OCI-LY3 (cell line): ENCODE measurements at regions not wholly inside any gene's neighbourhood (a gene's known extent, or its start where the extent isn't known, plus 50 kb on each side); places are given as distances from the start of the nearest gene placed in this dataset.

Experiments used
- EZH2phosphoT487 ChIP-seq: fragments of 200-600 bp; shearing (Covaris generic); IDR thresholded peaks from 2 replicates; pipeline ENCODE4 v1.6.1; 2018; ENCODE audit warnings: antibody characterized with exemption, mixed run types, low read depth
- TF ChIP-seq, protein P1 (sequence below): fragments of 200-600, 300-600 bp; sonication (generic); IDR thresholded peaks from 2 replicates; pipeline ENCODE4 v1.5.1; 2014; ENCODE audit warnings: antibody characterized with exemption, low read length, low read depth

DNA sequence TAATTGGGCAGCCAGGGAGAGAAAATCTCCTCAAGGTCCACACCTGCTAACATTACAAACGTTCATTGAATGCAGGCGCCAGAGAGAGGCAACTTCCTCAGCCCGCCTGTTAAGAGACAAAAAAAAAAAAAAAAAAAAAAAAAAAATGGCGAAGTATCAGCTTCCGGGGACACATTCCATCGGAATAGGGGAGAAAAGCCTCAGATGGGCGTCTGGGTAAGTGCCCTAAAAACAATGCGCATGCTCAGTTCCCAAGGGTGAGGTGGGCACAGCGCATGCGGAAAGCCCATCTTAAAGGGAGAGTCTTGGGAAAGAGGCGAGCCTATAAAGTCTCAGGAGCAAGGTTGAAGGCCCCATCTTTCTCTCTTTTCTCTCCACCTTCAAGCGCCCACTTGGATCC is 1139.7 kb upstream of the CELF2 start:
- TF ChIP-seq, protein P1, sequence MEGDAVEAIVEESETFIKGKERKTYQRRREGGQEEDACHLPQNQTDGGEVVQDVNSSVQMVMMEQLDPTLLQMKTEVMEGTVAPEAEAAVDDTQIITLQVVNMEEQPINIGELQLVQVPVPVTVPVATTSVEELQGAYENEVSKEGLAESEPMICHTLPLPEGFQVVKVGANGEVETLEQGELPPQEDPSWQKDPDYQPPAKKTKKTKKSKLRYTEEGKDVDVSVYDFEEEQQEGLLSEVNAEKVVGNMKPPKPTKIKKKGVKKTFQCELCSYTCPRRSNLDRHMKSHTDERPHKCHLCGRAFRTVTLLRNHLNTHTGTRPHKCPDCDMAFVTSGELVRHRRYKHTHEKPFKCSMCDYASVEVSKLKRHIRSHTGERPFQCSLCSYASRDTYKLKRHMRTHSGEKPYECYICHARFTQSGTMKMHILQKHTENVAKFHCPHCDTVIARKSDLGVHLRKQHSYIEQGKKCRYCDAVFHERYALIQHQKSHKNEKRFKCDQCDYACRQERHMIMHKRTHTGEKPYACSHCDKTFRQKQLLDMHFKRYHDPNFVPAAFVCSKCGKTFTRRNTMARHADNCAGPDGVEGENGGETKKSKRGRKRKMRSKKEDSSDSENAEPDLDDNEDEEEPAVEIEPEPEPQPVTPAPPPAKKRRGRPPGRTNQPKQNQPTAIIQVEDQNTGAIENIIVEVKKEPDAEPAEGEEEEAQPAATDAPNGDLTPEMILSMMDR = no peak
- no peak for TF ChIP-seq EZH2phosphoT487
